Body of pancreas (tissue), 4 donors: ENCODE measurements at regions not wholly inside any gene's neighbourhood (a gene's known extent, or its start where the extent isn't known, plus 50 kb on each side); places are given as distances from the start of the nearest gene placed in this dataset.
"Not testable (repeated sequence)": the region's sequence is repeated elsewhere in the genome, so short reads cannot be mapped to it uniquely, and the experiment has no call there.

ENCODE experiments used
- ATAC-seq: fragments of 150-250 bp; one replicate; pipeline ENCODE4 v1.9.1; 2016
- DNase-seq, 4 donors: peaks; one replicate each; pipeline ENCODE4 v3.0.0-alpha.2; 2019
- H3K27ac ChIP-seq, 4 donors: fragments of 200-600 bp; sonication (generic); 1 replicate in 3 of 4; 2 replicates in 1 of 4; pipeline versions ENCODE4 v1.5.1 to v1.6.1; 2016 to 2019; ENCODE audit warnings: mild to moderate bottlenecking in 1 of 4, mixed read lengths in 1 of 4, moderate library complexity in 1 of 4
- H3K27me3 ChIP-seq, 2 donors: fragments of 200-600 bp; sonication (generic); one replicate each; pipeline ENCODE4 v1.6.0; 2016; ENCODE audit warnings: mild to moderate bottlenecking in 1 of 2
- H3K36me3 ChIP-seq, 2 donors: fragments of 200-600 bp; sonication (generic); replicated peaks in 1 of 2; 2 replicates each; pipeline ENCODE4 v1.5.1; 2016; ENCODE audit warnings: low read depth in 2 of 2; ENCODE audit not compliant: insufficient read depth in 1 of 2
- H3K4me1 ChIP-seq: fragments of 200-600 bp; sonication (generic); one replicate; pipeline ENCODE4 v1.6.0; 2016
- H3K4me3 ChIP-seq, 2 donors: fragments of 200-600 bp; sonication (generic); 1 replicate in 1 of 2; 2 replicates in 1 of 2; pipeline ENCODE4 v1.5.1; 2016 to 2019
- H3K9me3 ChIP-seq, 3 donors: fragments of 200-600 bp; sonication (generic); 1 replicate in 2 of 3; 2 replicates in 1 of 3; pipeline ENCODE4 v1.5.1; 2016
- CTCF ChIP-seq, 7 experiments: fragments of 450-650 bp in 4 of 7; fragments of 200-600 bp in 3 of 7; sonication (generic) in 3 of 7; IDR thresholded peaks; one replicate each; pipeline ENCODE4 v1.5.1; 2016 to 2019; ENCODE audit warnings: antibody characterized with exemption in 7 of 7
- POLR2A ChIP-seq, 3 donors: fragments of 450-650 bp; IDR thresholded peaks; one replicate each; pipeline ENCODE4 v1.6.1; 2016; ENCODE audit warnings: antibody characterized with exemption in 3 of 3, mild to moderate bottlenecking in 2 of 3
- WGBS, 2 donors: methylation state at CpG; one replicate each; pipeline ENCODE4 v1.1.5; 2017; 5-methylcytosine and 5-hydroxymethylcytosine counted together
- intact Hi-C: fragments of 100-400 bp; cut with DNase I; formaldehyde crosslinking; loops from one replicate; pipeline ENCODE4 v1.15.1; 2023

- 66 to 77% methylated on average over 2 of the region's 2 CpGs for WGBS, 2 donors
- H3K4me3 ChIP-seq = no peak overlapping the region
- no peaks in the 10 kb centered on the region for H3K9me3 ChIP-seq
- no peaks in the 10 kb centered on the region for H3K36me3 ChIP-seq
- H3K4me1 ChIP-seq = no peaks in the 10 kb centered on the region
- DNase-seq = no peak
- H3K27me3 ChIP-seq = no peaks in the 10 kb centered on the region
- intact Hi-C loops = no loop called here
- ATAC-seq = no peak
- TF ChIP-seq POLR2A (IDR thresholded peaks at IDR 0.05) (no peak), CTCF (IDR thresholded peaks at IDR 0.05) (no peak)
- no peak overlapping the region for H3K27ac ChIP-seq
Observed at GRCh38 chr3:3447641-3448040, 268.1 kb upstream of the CRBN start.

GRCh38 chr3:3446251-3446650 is 266.8 kb upstream of the CRBN start:
- no peak overlapping the region for H3K27ac ChIP-seq
- no peaks in the 10 kb centered on the region for H3K4me1 ChIP-seq
- 48 to 53% methylated on average over 4 of the region's 4 CpGs for WGBS, 2 donors
- intact Hi-C loops = no loop called here
- no peaks in the 10 kb centered on the region for H3K9me3 ChIP-seq
- no peaks in the 10 kb centered on the region for H3K27me3 ChIP-seq
- H3K36me3 ChIP-seq = no peaks in the 10 kb centered on the region
- no peak overlapping the region for H3K4me3 ChIP-seq
- no peak for DNase-seq
- ATAC-seq = no peak
- TF ChIP-seq CTCF (IDR thresholded peaks at IDR 0.05) (no peak), POLR2A (IDR thresholded peaks at IDR 0.05) (no peak)

GRCh38 chr3:3443482-3443881 is 264.0 kb upstream of the CRBN start:
- TF ChIP-seq CTCF (IDR thresholded peaks at IDR 0.05) (no peak), POLR2A (IDR thresholded peaks at IDR 0.05) (no peak)
- no peaks in the 10 kb centered on the region for H3K27me3 ChIP-seq
- H3K36me3 ChIP-seq = no peaks in the 10 kb centered on the region
- ATAC-seq = no peak
- no peaks in the 10 kb centered on the region for H3K9me3 ChIP-seq
- intact Hi-C loops = no loop called here
- no peak for DNase-seq
- no peak overlapping the region for H3K4me3 ChIP-seq
- H3K4me1 ChIP-seq = no peaks in the 10 kb centered on the region
- H3K27ac ChIP-seq = no peak overlapping the region
- WGBS, 2 donors = 52 to 59% methylated on average over 3 of the region's 3 CpGs

- DNase-seq = no peak
- 73 to 89% methylated on average over 2 of the region's 2 CpGs for WGBS, 2 donors
- H3K9me3 ChIP-seq = no peaks in the 10 kb centered on the region
- H3K4me3 ChIP-seq = no peak overlapping the region
- H3K36me3 ChIP-seq = no peaks in the 10 kb centered on the region
- H3K27me3 ChIP-seq = no peaks in the 10 kb centered on the region
- H3K4me1 ChIP-seq = no peaks in the 10 kb centered on the region
- no peak for ATAC-seq
- intact Hi-C loops = no loop called here
- no peak overlapping the region for H3K27ac ChIP-seq
- TF ChIP-seq POLR2A (IDR thresholded peaks at IDR 0.05) = no peak
- TF ChIP-seq CTCF (IDR thresholded peaks at IDR 0.05) = no peak
Observed at GRCh38 chr3:3433711-3434110, 254.2 kb upstream of the CRBN start.

GRCh38 chr3:3429841-3430240 is 250.3 kb upstream of the CRBN start:
- Histone ChIP-seq H3K4me3 (no peak overlapping the region), H3K4me1 (no peaks in the 10 kb centered on the region), H3K36me3 (no peaks in the 10 kb centered on the region), H3K27me3 (no peaks in the 10 kb centered on the region), H3K9me3 (no peaks in the 10 kb centered on the region), H3K27ac (no peak overlapping the region)
- TF ChIP-seq CTCF (IDR thresholded peaks at IDR 0.05) = no peak
- no peak for TF ChIP-seq POLR2A (IDR thresholded peaks at IDR 0.05)
- intact Hi-C loops = no loop called here
- WGBS, 2 donors = 44 to 50% methylated on average over 5 of the region's 5 CpGs
- no peak for DNase-seq
- ATAC-seq = no peak

GRCh38 chr3:3407707-3408106 is 228.2 kb upstream of the CRBN start:
- DNase-seq, H3K4me3 ChIP-seq, H3K27me3 ChIP-seq, intact Hi-C loops, H3K4me1 ChIP-seq, ATAC-seq, H3K27ac ChIP-seq, H3K36me3 ChIP-seq, H3K9me3 ChIP-seq: not testable (repeated sequence)
- WGBS, 2 donors = 65 to 68% methylated on average over 3 to 4 of the region's 4 CpGs
